GM21576 (cell line): ENCODE measurements at regions not wholly inside any gene's neighbourhood (a gene's known extent, or its start where the extent isn't known, plus 50 kb on each side); places are given as distances from the start of the nearest gene placed in this dataset.
"Not testable (repeated sequence)": the region's sequence is repeated elsewhere in the genome, so short reads cannot be mapped to it uniquely, and the experiment has no call there.

Experiments
- ATAC-seq: cut with Tn5 transposase; IDR thresholded peaks from one replicate; pipeline ENCODE4 v1.9.1; 2021; ENCODE audit warnings: mild to moderate bottlenecking, moderate library complexity; ENCODE audit not compliant: unreplicated experiment

DNA sequence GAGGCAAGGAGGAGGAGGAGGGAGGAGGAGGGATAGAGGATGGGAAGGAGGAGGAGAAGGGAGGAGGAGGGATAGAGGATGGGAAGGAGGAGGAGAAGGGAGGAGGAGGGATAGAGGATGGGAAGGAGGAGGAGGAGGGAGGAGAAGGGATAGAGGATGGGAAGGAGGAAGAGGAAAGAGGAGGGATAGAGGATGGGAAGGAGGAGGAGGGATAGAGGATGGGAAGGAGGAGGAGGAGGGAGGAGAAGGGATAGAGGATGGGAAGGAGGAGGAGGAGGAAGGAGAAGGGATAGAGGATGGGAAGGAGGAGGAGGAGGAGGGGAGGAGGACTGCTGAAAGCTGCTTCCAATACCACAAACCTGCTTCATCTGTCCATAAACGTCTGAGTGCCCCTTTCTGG, 1070.5 kb downstream of the BRD1 start:
- ATAC-seq, result not testable (repeated sequence)

DNA sequence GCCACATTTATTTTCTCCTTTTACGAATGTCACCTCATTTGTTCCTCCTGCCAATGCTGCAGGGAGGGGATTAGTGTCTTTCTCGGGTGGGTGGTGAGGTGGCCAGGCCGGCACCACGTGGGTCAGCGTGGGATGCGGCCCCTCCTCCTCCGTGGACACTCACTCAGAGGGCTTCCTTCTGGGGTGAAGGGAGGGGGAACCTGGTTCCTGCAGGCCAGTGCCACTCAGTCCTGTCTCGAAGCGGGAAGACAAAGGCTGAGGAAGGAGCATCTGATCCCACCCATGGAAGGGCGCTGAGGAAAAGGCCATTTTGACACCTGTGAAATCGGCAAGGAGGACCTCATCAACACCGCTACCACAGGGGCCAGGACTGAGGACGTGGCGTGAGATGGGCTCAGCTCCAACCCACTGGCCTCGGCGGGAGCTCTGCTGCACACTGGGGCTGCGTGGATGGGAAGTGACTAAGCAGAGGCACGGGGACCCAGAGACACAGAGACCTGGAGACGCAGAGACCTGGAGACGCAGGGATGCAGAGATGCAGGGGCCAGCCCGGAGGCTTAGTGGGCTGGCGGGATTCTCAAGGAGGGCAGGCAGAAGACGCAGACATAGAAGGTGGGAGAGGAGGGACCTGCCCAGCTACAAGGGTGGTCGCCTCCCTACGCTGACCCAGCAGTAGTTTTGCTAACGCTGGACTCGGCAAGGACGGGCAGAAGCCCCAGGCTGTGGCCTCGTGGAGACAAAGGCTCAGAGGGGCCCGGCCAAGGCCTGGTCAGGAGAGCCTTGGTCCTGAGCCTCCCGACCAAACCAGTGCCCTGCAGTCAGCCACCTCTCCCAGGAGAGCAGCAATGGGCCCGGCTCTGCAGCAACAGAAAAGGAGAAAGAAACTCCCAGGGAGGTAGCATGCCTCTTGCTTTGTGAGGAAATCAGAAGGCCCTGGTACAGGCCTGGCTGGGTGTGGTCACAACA, 1071.2 kb downstream of the BRD1 start:
- no peak for ATAC-seq

DNA sequence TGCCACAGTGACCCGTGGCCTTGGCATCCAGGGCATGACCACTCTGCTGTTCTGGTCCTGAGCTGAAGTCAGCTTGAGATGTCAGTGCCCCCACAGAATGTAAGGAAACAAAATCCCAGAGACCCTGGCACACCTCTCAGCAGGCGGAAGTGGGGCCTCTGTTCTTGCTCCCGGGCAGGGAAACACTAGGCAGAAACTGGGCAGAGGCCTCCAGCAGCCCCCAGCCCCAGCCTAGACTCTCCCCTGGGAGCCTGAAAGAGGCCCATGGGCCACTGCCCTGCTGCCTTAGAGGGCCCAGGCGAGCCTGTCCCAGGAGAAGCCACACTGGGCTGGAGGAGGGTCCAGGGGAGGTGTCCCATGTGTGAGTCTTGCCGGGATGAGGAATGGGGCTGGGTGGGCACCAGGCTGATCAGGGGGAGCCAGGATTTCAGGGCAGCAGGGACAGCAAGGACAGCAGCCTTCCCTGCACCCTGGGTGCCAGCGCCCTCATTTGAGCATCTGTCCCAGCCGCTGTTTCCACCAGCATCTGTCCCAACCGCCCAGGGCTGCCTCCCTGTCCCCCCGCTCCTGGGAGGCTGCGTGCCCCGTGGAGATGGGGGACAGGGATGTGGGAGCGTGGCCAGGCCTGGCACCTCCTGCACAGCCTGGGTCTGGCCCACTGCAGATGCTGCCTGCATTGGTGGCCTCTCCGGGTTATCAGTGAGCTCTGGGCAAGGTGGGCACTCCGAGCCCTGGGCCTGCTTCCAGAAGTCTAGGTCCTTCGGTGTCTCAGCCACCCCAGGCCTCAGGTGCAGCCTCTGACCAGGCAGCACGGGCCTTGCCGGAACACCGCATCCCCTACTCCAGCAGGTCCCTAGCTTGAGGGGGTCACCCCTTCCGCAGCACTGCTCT, 1072.4 kb downstream of the BRD1 start:
- no peak for ATAC-seq

DNA sequence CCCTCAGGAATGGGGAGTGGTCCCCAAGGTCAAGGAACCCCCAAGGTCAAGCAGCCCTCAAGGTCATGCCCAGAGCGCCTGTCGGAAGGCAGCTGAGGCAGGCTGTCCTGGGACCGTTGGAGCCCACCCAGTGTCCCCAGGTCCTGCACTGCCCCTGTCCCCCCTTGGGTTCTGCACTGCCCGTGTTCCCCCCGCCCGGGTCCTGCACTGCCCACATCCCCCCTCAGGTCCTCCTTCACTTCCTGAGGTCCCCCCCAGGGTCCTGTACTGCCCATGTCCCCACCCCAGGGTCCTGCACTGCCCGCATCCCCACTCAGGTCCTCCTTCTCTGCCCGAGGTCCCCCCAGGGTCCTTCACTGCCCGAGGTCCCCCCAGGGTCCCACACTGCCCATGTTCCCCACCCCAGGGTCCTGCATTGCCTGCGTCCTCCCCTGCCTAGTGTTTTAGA, 1073.0 kb downstream of the BRD1 start:
- no peak for ATAC-seq

DNA sequence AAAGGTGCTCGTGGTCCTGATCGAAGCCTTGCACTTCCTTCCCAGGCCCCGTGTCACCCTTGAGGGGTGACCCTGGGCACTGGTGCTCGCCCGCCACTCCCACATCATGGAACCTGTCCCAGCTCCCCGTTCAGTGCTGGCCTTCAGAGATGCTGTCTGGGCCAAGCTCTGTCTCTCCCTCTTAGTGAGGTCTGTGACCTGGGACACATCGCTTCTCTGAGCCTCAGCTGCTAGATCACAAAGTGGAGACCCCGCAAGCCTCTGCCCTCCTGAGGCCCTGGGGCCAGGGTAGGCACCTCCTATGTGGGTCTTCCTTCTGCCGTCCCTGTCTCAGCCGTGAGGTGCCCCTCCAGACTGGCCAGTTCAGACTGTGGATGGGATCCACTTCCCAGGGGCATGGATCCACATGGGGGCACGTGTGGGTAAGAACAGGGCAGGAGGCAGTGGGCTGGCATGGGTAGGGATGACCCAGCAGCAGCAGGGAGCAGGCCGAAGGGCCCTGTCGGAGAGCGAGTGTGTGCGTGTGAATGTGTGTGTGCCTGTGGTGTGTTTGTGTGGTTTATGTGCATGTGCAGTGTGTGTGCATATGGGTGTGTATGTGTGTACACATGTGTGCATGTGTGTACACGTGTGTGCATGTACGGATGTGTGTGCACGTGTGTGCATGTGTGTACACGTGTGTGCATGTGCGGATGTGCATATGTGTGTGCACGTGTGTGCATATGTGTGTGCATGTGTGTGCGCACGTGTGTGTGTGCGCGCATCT, 1073.7 kb downstream of the BRD1 start:
- ATAC-seq, result no peak

DNA sequence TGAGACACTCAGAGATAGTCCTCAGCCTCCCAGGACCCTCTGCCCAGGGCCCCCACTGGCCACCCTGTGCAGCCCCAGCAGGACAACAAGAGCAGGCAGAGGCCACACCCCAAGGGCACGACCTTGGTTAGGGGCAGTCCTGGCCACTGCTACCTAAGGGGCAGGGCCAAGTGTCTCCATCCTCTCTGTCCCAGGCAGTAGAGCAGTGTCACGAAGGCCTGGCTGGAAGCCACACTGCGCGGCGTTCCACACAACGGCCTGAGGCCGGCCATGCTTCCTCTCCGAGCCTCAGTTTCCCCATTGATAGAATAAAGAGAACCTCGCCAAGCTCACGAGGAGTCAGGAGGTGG, 1074.3 kb downstream of the BRD1 start:
- no peak for ATAC-seq

DNA sequence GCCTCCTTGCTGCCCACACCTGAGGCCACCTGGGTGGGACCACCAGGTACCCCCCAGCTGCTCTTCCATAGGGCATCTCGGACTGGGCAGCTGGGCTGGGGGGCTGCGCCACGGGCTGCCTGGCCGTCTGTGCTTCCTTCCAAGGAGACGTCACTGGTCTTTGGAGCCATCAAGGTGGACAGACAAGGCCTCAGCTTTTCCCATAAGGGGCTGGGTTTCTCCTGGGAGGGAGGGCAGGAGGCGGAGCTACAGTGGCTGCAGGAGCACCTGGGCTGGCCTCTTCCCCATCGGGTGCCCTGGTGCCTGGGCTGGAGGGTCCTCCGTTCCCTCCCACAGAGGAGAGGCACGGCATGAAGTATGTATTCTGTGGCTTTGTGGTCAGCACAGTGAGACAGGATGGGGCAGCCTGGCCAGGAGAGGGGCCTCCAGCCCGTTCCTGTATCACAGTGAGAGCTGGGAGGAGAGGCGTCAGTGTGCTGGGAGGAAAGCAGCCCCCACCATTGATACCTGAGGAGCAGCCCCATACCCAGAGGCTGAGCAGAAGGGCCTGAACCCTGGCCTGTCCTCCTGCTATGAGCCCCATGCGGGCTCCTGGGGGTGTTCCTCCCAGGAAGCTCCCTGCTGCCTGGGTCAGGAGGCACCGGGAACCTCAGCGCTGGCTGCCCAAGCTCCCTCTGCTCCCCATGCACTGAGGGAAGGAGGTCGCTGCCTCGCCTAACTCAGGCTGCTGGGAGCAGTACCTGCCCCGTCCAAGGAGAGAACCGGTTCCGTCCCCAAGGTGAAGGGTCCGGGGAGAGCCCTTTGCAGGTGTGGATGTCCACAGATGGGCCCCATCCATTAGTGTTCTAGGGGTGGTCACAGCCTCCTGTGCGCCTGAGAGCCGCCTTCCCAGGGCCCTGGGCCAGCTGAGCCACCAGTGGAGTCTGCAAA, 1075.0 kb downstream of the BRD1 start:
- ATAC-seq, result no peak

DNA sequence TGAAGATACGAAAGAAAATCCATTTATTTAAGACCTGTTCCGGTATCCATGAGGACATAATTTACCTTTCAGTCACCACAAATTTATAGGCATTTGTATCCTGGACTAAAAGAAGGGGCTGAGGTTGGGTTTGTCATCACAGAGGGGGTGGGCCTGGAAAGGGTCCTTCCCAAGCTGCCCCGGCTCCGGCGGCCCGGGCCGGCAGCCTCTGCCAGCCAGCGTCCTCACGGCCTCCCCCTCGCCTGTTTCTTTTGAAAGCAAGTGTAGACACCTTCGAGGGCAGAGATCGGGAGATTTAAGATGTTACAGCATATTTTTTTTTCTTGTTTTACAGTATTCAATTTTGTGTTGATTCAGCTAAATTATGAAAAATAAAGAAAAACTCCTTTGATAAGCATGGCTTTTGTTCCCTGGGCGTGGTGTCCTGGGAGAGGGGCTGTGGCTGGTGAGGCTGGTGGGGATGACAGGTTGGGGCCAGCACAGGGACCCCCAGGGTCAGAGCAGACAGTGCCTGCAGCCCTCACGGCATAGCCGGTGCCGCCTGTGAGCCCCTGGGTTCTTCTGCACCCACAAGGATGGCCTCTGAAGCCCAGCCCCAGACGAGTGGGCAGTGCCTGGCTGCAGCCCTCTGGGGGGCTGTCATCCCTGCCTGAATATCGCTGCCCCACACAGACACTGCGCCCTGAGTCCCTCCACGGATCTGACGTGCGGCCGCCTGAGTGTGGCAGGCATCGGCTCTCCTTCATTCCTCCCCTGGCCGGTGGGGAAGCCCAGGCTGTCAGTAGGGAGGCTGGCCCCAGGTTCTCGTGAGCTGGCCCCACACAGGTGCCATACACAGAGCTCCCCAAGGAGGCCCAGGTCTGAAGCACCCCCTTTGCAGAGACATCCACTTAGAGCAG, 1075.9 kb downstream of the BRD1 start:
- ATAC-seq, result no peak

DNA sequence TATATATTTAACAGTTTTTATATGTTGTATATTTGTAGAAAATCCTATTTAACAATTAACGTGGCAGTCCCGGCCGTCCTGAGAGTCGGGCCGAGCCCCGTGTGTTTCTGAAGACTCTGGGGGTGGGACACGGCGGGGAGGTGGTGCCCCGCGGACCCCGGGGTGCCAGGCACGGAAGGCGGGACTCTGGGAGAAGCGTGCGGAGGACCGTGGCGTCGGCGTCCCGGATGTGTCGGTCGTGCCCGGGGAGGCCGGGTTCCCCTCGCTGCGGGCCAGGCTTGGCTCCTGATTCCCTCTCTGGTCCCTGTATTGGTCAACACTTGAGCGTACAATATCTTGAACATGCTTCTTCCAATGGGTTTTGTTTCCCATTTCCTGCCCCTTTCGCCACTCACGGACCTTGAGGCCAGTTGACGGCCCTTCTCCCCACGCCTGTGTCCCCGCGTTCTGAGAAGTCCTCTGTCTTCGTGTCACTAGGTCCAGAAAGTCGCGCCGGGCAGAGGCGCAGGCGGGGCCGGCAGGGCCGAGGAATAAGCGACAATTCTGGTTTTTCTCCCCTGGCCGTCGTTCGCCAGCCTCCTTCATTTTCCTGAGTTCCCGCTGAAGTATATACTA, 1076.7 kb downstream of the BRD1 start:
- ATAC-seq, result no peak

DNA sequence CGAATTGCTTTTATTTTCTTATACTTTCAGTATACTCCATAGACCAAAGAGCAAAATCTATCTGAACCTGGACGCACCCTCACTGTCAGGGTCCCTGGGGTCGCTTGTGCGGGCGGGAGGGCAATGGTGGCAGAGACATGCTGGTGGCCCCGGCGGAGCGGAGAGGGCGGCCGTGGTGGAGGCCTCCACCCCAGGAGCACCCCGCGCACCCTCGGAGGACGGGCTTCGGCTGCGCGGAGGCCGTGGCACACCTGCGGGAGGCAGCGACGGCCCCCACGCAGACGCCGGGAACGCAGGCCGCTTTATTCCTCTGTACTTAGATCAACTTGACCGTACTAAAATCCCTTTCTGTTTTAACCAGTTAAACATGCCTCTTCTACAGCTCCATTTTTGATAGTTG, 1077.4 kb downstream of the BRD1 start:
- no peak for ATAC-seq

DNA sequence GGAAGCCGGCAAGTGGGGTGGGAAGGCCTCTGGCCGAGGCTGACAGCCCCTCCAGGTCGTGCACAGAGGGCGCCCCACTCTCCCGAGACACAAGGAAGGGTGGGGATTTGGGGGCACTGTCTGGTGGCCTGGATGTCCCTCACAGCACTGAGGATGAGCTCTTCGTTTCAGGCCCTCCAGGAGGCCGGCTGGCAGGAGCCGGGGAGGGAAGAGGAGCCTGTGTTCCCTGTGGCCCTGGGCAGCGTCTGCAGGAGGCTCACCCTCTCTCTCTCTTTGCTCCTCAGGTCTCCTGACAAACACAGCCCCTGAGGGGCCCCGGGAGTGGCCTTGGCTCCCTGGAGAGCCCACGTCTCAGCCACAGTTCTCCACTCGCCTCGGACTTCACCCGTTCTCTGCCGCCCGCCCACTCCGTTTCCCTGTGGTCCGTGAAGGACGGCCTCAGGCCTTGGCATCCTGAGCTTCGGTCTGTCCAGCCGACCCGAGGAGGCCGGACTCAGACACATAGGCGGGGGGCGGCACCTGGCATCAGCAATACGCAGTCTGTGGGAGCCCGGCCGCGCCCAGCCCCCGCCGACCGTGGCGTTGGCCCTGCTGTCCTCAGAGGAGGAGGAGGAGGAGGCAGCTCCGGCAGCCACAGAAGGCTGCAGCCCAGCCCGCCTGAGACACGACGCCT, 1078.0 kb downstream of the BRD1 start:
- ATAC-seq, result no peak

DNA sequence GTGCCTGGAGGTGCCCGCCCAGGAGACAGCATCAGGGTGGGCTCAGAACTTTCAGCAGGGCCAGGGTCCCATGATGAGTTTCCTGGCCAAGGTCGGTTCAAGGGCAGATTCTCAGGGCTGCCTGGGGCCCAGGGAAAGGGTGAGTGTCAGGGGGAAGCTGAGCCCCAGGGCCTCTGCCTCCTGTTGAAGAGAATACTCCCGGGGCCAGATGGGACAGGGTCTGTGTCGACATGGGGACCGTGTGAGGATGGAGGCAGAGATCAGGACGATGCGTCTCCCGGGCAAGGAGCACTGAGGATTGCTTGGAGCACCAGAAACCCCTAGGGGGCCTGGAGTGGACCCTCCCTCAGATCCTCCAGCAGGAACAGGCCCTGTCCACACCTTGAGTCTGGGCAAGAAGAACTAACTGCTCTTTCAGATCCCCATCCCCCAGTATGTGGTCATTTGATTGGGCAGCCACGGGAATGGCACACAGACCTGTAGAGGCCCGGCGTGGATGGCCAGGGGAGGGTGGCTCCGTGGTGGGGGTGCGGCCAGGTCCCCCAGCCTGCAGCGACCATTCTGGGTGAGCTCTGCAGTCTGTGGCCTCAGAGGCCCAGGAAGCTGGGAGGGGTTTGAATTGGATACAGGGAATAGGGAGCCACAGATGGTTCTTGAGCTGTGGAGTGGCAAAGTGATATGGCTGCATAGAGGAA, 1078.7 kb downstream of the BRD1 start:
- ATAC-seq, result no peak

DNA sequence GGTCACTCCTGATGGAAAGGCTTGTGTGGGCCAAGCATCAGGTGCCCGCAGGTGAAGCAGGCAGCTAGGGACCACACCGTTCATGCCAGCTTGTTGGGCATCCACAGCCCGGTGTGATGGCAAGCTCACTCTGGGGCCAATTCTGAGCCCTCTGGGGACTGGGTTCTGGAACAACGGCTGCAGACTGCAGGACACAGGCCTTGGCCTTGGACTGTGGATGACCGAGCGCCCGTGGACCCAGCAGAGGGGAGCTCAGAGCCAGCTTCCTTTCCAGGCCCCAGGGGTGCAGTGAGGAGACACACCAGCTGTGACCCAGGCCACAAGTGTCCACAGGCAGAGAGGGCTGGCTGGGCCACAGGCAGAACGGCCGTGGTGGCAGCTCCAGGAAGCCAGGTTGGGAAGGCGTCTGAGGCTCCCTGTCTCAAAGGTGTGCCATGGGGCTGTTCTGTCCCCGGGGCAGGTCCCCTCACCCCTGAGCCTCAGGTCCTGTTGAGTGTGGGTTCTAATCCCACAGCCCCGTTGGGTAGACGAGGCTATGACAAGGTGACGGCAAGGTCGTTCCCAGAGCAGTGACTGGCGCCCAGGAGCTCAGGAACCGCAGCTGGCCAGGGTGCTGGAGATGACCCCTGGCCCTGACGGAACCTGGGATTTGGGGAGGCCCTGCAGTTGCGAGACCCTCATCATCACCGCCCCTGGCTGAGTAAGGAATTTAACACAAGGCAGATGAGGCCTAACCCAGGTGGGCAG, 1079.4 kb downstream of the BRD1 start:
- no peak for ATAC-seq

DNA sequence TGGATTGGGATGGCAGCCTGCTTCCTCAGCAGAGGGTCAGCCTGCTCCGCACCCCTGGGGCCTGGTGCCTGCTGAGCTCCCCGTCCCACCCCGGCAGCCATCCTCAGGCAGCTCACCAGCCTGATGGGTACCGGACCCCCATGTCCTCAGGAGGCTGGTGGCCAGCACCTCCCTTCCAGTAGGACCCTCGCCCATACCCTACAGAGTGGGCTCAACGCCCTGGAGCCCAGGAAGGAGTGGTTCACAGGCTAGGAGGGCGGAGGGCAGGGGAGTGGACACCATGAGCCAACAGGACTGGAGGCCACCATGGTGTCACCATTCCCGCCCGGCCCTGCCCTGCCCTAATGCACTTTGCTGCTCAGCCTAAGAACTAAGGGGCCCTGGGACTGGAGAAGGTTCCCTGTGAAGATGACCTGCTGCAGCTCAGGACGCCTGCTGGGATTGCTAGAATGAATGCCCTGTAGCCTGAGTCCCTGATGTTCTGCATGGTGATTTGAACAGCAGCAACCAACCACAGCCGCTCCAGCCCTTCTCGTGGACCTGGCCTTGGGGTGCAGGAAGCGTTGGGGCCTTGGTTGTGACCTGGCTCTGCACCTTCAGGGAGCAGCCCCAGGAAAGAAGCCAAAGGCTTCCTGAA, 1080.8 kb downstream of the BRD1 start:
- ATAC-seq, result no peak

DNA sequence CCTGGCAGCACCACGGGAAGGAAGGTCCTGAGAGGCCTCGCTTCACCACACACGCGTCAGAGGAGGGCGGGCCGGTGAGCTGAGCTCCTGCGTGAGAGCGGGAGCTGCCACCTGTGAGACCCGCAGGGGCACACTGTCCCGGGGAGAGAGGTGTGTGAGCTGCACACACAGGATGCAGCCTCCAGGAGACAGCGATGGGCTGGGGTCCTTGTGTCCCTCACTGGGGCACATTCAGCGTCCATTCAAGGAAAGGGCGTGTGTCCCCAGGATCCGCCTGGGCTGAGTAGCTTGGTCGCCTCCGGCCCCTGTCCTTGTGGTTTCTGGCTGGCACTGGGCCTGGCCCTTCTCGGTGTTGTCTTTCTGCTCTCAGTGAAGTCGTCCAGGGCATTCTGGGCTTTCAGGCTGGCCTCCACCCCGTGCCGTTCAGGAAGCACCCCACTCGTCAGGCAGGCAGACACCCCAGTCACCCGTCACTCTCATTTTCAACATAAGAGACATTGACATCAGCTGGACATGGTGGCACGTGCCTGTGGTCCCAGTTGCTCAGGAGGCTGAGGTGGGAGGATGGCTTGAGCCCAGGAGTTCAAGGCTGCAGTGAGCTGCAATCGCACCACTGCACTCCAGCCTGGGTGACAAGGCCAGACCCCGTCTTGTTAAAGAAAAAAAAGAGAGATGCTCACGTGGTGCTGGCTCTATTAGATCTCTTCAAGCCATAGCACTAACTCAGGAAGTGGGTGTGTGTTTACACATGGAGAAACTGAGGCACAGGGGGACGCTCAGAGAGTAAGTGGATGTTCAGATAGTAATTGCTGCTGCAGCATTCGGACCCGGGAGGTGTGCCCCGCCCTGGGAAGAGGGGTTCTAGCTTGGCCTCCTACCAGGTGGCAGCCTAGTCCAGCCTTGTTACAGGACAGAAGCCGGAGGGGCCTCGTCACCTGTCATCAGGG, 1081.6 kb downstream of the BRD1 start:
- no peak for ATAC-seq
